Esophagus muscularis mucosa (tissue), 3 donors: ENCODE measurements at regions not wholly inside any gene's neighbourhood (a gene's known extent, or its start where the extent isn't known, plus 50 kb on each side); places are given as distances from the start of the nearest gene placed in this dataset.

Experiments used
- CTCF ChIP-seq, 3 experiments: fragments of 200-600 bp in 2 of 3; fragments of 450-650 bp in 1 of 3; sonication (generic) in 2 of 3; IDR thresholded peaks; one replicate each; pipeline ENCODE4 v1.5.1; 2017 to 2019; ENCODE audit warnings: antibody characterized with exemption in 3 of 3, mild to moderate bottlenecking in 2 of 3, moderate library complexity in 1 of 3
- POLR2AphosphoS5 ChIP-seq, 2 donors: sonication (generic); formaldehyde crosslinking; IDR thresholded peaks; one replicate each; pipeline ENCODE4 v1.6.1; 2017; ENCODE audit warnings: antibody characterized with exemption in 2 of 2

DNA sequence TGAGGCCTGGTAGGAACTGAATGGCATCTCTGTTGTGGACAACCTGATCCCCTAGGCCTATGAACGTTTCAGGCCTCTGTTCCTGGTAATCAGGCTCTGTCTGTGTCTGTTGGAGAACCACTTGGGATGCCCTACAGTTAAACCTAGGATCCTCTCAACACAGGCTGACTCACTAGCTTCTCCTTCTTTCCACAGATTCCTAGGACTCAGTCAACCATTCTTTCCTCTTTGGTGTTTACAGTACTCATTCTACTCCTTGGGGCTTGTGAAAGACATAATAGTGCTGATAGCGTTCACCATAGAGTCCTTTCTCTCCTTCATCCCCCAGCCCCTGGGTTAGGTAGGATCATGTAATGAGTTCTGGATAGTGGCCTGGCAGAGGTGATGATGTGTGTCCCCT is 544.3 kb downstream of the METTL4 start:
- TF ChIP-seq POLR2AphosphoS5 (IDR thresholded peaks at IDR 0.05) (no peak), CTCF (IDR thresholded peaks at IDR 0.05) (no peak)
